Neutrophil (primary cell): ENCODE measurements at regions not wholly inside any gene's neighbourhood (a gene's known extent, or its start where the extent isn't known, plus 50 kb on each side); places are given as distances from the start of the nearest gene placed in this dataset.

Experiments
- H3K27ac ChIP-seq: fragments of 200-600 bp; sonication (generic); 2 replicates; pipeline ENCODE4 v1.5.1; 2016; ENCODE audit warnings: mild to moderate bottlenecking, moderate library complexity
- H3K27me3 ChIP-seq: fragments of 200-600 bp; sonication (generic); 2 replicates; pipeline ENCODE4 v1.6.0; 2016; ENCODE audit warnings: mild to moderate bottlenecking
- H3K36me3 ChIP-seq: fragments of 200-600 bp; sonication (generic); 2 replicates; pipeline ENCODE4 v1.5.1; 2017
- H3K4me1 ChIP-seq, 2 experiments: fragments of 200-600 bp in 1 of 2; sonication (generic) in 1 of 2; 1 replicate in 1 of 2; 2 replicates in 1 of 2; pipeline versions ENCODE4 v1.5.1 to v1.6.1; 2013 to 2016; ENCODE audit warnings: low read depth in 1 of 2, low read length in 1 of 2, mild to moderate bottlenecking in 1 of 2, moderate library complexity in 1 of 2; ENCODE audit not compliant: control insufficient read depth in 1 of 2, insufficient read depth in 1 of 2
- H3K4me3 ChIP-seq, 2 experiments: fragments of 200-600 bp in 1 of 2; sonication (generic) in 1 of 2; 1 replicate in 1 of 2; 2 replicates in 1 of 2; pipeline ENCODE4 v1.5.1; 2013 to 2016; ENCODE audit warnings: low read depth in 1 of 2, low read length in 1 of 2, mild to moderate bottlenecking in 1 of 2, moderate library complexity in 1 of 2
- H3K9me3 ChIP-seq: fragments of 200-600 bp; sonication (generic); 2 replicates; pipeline ENCODE4 v1.5.1; 2016
- TF ChIP-seq, protein P1 (sequence below): fragments of 200-600 bp; sonication (generic); IDR thresholded peaks from 2 replicates; pipeline ENCODE4 v1.5.1; 2016; ENCODE audit warnings: antibody characterized with exemption

DNA sequence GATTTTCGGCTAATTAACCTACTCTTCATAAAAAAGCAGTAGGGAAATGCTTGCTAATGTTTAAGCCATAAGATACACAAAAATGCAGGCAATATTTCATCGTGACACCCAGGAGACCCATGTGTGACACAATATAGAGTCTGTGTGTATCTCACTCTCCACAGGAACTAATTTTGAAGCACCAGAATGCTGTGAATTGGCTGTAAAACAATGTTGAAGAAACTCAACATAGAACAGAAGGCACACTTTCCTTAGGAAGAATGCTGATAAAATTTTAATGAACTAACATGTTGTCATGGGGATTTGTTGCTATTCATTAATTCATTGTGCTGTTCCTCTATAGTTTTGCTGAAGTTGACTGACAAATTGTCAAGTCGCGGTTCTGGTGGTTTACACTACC is 249.4 kb upstream of the TFAP2D start:
- TF ChIP-seq, protein P1, sequence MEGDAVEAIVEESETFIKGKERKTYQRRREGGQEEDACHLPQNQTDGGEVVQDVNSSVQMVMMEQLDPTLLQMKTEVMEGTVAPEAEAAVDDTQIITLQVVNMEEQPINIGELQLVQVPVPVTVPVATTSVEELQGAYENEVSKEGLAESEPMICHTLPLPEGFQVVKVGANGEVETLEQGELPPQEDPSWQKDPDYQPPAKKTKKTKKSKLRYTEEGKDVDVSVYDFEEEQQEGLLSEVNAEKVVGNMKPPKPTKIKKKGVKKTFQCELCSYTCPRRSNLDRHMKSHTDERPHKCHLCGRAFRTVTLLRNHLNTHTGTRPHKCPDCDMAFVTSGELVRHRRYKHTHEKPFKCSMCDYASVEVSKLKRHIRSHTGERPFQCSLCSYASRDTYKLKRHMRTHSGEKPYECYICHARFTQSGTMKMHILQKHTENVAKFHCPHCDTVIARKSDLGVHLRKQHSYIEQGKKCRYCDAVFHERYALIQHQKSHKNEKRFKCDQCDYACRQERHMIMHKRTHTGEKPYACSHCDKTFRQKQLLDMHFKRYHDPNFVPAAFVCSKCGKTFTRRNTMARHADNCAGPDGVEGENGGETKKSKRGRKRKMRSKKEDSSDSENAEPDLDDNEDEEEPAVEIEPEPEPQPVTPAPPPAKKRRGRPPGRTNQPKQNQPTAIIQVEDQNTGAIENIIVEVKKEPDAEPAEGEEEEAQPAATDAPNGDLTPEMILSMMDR, result no peak
- H3K4me1 ChIP-seq, result no peaks in the 10 kb centered on the region
- H3K36me3 ChIP-seq, result no peaks in the 10 kb centered on the region
- H3K27ac ChIP-seq, result no peak overlapping the region
- H3K27me3 ChIP-seq, result no peaks in the 10 kb centered on the region
- H3K9me3 ChIP-seq, result no peaks in the 10 kb centered on the region
- no peak overlapping the region for H3K4me3 ChIP-seq

GRCh38 chr6:50467931-50468330 is 245.4 kb upstream of the TFAP2D start:
- H3K4me1 ChIP-seq, result no peaks in the 10 kb centered on the region
- no peaks in the 10 kb centered on the region for H3K27me3 ChIP-seq
- H3K36me3 ChIP-seq, result no peaks in the 10 kb centered on the region
- no peaks in the 10 kb centered on the region for H3K9me3 ChIP-seq
- TF ChIP-seq, protein P1, result no peak
- no peak overlapping the region for H3K27ac ChIP-seq
- no peak overlapping the region for H3K4me3 ChIP-seq

GRCh38 chr6:50471041-50471440 is 242.3 kb upstream of the TFAP2D start:
- Histone ChIP-seq H3K4me1 (no peaks in the 10 kb centered on the region), H3K27ac (no peak overlapping the region), H3K27me3 (no peaks in the 10 kb centered on the region), H3K4me3 (no peak overlapping the region), H3K9me3 (no peaks in the 10 kb centered on the region), H3K36me3 (no peaks in the 10 kb centered on the region)
- TF ChIP-seq, protein P1, result no peak

DNA sequence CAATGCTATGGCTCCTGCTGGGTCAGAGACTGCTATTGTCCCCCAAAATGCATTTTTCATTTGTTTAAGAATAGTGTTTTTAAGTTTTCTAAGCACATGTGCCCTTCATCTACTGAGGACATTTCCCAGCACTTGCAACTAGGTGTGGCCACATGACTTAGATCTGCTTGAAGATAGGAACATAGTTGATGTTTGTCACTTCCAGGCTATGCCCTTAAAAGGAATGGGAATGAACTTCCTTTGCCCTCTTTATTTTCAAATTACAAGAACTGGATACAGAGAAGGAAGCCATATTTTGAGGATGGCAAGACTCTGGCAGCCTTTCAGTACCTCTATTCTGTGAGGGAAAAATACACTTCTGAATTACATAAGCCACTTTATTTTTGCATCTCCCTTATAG is 203.0 kb upstream of the TFAP2D start:
- TF ChIP-seq, protein P1, result no peak
- Histone ChIP-seq H3K27ac (no peak overlapping the region), H3K36me3 (no peaks in the 10 kb centered on the region), H3K9me3 (no peaks in the 10 kb centered on the region), H3K4me3 (no peak overlapping the region), H3K27me3 (no peaks in the 10 kb centered on the region), H3K4me1 (no peaks in the 10 kb centered on the region)

DNA sequence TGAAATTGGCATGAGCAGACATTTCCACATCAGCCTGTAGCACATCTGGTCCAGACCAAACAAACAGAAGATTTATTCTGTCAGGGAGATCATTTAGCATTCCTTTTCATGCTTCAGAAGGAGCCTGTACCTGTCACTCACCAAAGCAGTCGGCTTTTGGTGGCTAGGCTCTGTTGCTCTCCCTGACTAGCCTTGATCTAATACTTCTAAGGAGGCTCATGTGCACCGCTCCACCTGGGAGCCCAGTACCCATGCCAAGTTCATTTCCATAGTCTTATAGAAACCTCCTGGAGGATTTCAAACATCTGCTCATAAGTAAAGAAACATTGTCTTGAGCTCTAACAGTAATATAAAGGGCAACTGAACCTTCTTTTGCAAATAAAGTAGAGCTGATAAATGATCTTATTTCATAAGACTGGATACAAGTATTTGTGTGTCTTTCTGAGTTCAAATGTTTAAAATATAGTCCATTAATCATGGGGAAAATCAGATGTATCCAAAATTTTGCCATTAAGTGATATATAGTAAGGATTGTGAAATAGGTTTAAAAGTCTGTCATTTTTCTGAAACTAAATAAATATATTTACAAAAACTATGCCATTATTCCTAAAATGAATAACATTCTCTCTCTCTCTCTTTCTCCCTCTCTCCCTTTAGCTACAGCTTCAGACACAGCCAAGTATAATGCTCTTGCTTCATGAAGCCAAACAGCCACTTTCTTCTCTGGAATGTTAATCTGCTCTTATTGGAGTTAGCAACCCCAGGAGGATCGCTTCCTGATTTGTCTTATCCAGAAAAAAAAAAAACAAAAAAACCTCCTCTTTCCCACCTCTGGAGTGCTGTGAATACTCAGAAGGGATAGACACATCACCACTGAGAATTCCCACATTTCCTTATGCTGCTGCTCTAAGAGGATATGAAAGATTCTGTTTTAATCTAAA is 192.7 kb upstream of the TFAP2D start:
- H3K27ac ChIP-seq, result no peak overlapping the region
- TF ChIP-seq, protein P1, result no peak
- H3K27me3 ChIP-seq, result no peaks in the 10 kb centered on the region
- no peaks in the 10 kb centered on the region for H3K4me1 ChIP-seq
- no peak overlapping the region for H3K4me3 ChIP-seq
- H3K36me3 ChIP-seq, result no peaks in the 10 kb centered on the region
- no peaks in the 10 kb centered on the region for H3K9me3 ChIP-seq
